PC-9 (cell line): ENCODE measurements at regions not wholly inside any gene's neighbourhood (a gene's known extent, or its start where the extent isn't known, plus 50 kb on each side); places are given as distances from the start of the nearest gene placed in this dataset.

Experiments used
- BruUV-seq: library from RNA; stranded (reverse); fragments of 400-500 nt; replicated peaks from 2 replicates; lab custom pipeline; 2021; lab: Mats Ljungman, UMichigan
- CTCF ChIA-PET: fragments of 300-600 bp; sonication (Branson Sonifier 250); formaldehyde crosslinking; loops from one replicate; lab custom pipeline; 2022; ENCODE audit warnings: antibody characterized with exemption; lab: Charles Lee
- POLR2A ChIA-PET: fragments of 300-600 bp; sonication (Branson Sonifier 250); formaldehyde crosslinking; loops from one replicate; lab custom pipeline; 2022; ENCODE audit warnings: antibody characterized with exemption; ENCODE audit not compliant: unreplicated experiment; lab: Charles Lee
- DNase-seq, 2 experiments: peaks; one replicate each; pipeline versions ENCODE4 v3.0.0 to v3.0.0-alpha.2; 2015 to 2022; ENCODE audit warnings: mixed read lengths in 1 of 2
- H2AFZ ChIP-seq: fragments of 200-600 bp; sonication (generic); 2 replicates; pipeline ENCODE4 v1.8.1; 2017; ENCODE audit warnings: antibody characterized with exemption
- H3F3A ChIP-seq: fragments of 200-600 bp; sonication (generic); 2 replicates; pipeline ENCODE4 v1.8.1; 2017; ENCODE audit warnings: antibody characterized with exemption, mild to moderate bottlenecking, low read depth; ENCODE audit not compliant: insufficient read depth
- H3K27ac ChIP-seq: fragments of 200-600 bp; sonication (generic); 2 replicates; pipeline ENCODE4 v1.6.1; 2016; ENCODE audit warnings: mixed run types
- H3K27me3 ChIP-seq: fragments of 200-600 bp; sonication (generic); 2 replicates; pipeline ENCODE4 v1.6.1; 2016; ENCODE audit warnings: low read depth, mixed run types; ENCODE audit not compliant: insufficient read depth
- H3K36me3 ChIP-seq: fragments of 200-600 bp; sonication (generic); 2 replicates; pipeline ENCODE4 v1.6.1; 2016; ENCODE audit warnings: low read depth, mixed run types
- H3K4me1 ChIP-seq: fragments of 200-600 bp; sonication (generic); replicated peaks from 2 replicates; pipeline ENCODE4 v1.6.1; 2016; ENCODE audit warnings: mixed run types; ENCODE audit not compliant: insufficient read depth
- H3K4me2 ChIP-seq: fragments of 200-600 bp; sonication (generic); 2 replicates; pipeline ENCODE4 v1.6.1; 2017; ENCODE audit warnings: mixed run types
- H3K4me3 ChIP-seq: fragments of 200-600 bp; sonication (generic); 2 replicates; pipeline ENCODE4 v1.6.1; 2016; ENCODE audit warnings: mixed run types
- H3K79me2 ChIP-seq: fragments of 200-600 bp; sonication (generic); 2 replicates; pipeline ENCODE4 v1.6.1; 2017; ENCODE audit warnings: low read depth, mixed run types
- H3K9me2 ChIP-seq: fragments of 200-600 bp; sonication (generic); 2 replicates; pipeline ENCODE4 v1.8.1; 2017; ENCODE audit warnings: mild to moderate bottlenecking; ENCODE audit not compliant: insufficient read depth
- H3K9me3 ChIP-seq: fragments of 200-600 bp; sonication (generic); 2 replicates; pipeline ENCODE4 v1.8.1; 2016; ENCODE audit warnings: low read depth; ENCODE audit not compliant: insufficient read depth
- H4K20me1 ChIP-seq: fragments of 200-600 bp; sonication (generic); 2 replicates; pipeline ENCODE4 v1.8.1; 2017; ENCODE audit not compliant: insufficient read depth
- CTCF ChIP-seq: fragments of 200-600 bp; sonication (generic); conservative IDR thresholded peaks from 2 replicates; pipeline ENCODE4 v1.6.1; 2017; ENCODE audit warnings: mixed run types, antibody characterized with exemption, mild to moderate bottlenecking, moderate library complexity
- EZH2 ChIP-seq: fragments of 200-600 bp; sonication (generic); IDR thresholded peaks from 2 replicates; pipeline ENCODE4 v1.8.0; 2017; ENCODE audit warnings: antibody characterized with exemption, low read depth
- intact Hi-C: fragments of 100-400 bp; cut with micrococcal nuclease; formaldehyde crosslinking; loops from one replicate; pipeline ENCODE4 v1.10.0; 2022; ENCODE audit not compliant: unreplicated experiment

- TF ChIP-seq EZH2 (no peak), CTCF (no peak)
These were observed 156.1 kb downstream of the NXNL2 start for GRCh38 chr9:88691091-88691490.

GRCh38 chr9:88691811-88692210, 156.8 kb downstream of the NXNL2 start:
- no peaks in the 10 kb centered on the region for H3K9me3 ChIP-seq
- no peak for DNase-seq
- TF ChIP-seq CTCF: no peak
- TF ChIP-seq EZH2: no peak
- no peak overlapping the region for H3K4me2 ChIP-seq
- no peaks in the 10 kb centered on the region for H3K9me2 ChIP-seq
- no peak overlapping the region for H3K27ac ChIP-seq
- no peaks in the 10 kb centered on the region for H3K79me2 ChIP-seq
- POLR2A ChIA-PET: no interaction called here
- CTCF ChIA-PET: no interaction called here
- H3F3A ChIP-seq: no peaks in the 10 kb centered on the region
- intact Hi-C loops: no loop called here
- no peaks in the 10 kb centered on the region for H3K4me1 ChIP-seq
- no peaks in the 10 kb centered on the region for H3K27me3 ChIP-seq
- H3K4me3 ChIP-seq: no peak overlapping the region
- no peak overlapping the region for H2AFZ ChIP-seq
- H4K20me1 ChIP-seq: no peaks in the 10 kb centered on the region
- no TSS peak for BruUV-seq
- H3K36me3 ChIP-seq: no peaks in the 10 kb centered on the region

More at GRCh38 chr9:88691091-88691490, 156.1 kb downstream of the NXNL2 start:
- Histone ChIP-seq H3K4me1 (no peaks in the 10 kb centered on the region), H3K79me2 (no peaks in the 10 kb centered on the region), H3K9me3 (no peaks in the 10 kb centered on the region), H4K20me1 (no peaks in the 10 kb centered on the region), H3K9me2 (no peaks in the 10 kb centered on the region), H3K27me3 (no peaks in the 10 kb centered on the region), H3K36me3 (no peaks in the 10 kb centered on the region), H3K4me3 (no peak overlapping the region), H3K27ac (no peak overlapping the region), H3K4me2 (no peak overlapping the region), H2AFZ (no peak overlapping the region), H3F3A (no peaks in the 10 kb centered on the region)
- POLR2A ChIA-PET: no interaction called here
- no peak for DNase-seq
- CTCF ChIA-PET: no interaction called here
- intact Hi-C loops: no loop called here
- no TSS peak for BruUV-seq

- no peaks in the 10 kb centered on the region for H3F3A ChIP-seq
- H4K20me1 ChIP-seq: no peaks in the 10 kb centered on the region
- TF ChIP-seq EZH2 (no peak), CTCF (no peak)
- H3K27ac ChIP-seq: no peak overlapping the region
- ChIA-PET POLR2A (no interaction called here), CTCF (no interaction called here)
- H3K27me3 ChIP-seq: no peaks in the 10 kb centered on the region
- BruUV-seq: no TSS peak
- H2AFZ ChIP-seq: 0 out of 2 replicates have a peak overlapping the region, but pooled peaks have one; percentile 53
- H3K9me2 ChIP-seq: no peaks in the 10 kb centered on the region
- H3K79me2 ChIP-seq: no peaks in the 10 kb centered on the region
- no peaks in the 10 kb centered on the region for H3K36me3 ChIP-seq
- H3K4me3 ChIP-seq: no peak overlapping the region
- intact Hi-C loops: no loop called here
- no peaks in the 10 kb centered on the region for H3K4me1 ChIP-seq
- no peak overlapping the region for H3K4me2 ChIP-seq
- no peaks in the 10 kb centered on the region for H3K9me3 ChIP-seq
- no peak for DNase-seq
These were observed 157.8 kb downstream of the NXNL2 start for GRCh38 chr9:88692827-88693226.
